Stimulated activated CD4-positive, alpha-beta T cell treated with anti-CD3 and anti-CD28 coated beads, Interleukin-4, amount 100 ng/mL, for 24 hours (primary cell): ENCODE measurements at regions not wholly inside any gene's neighbourhood (a gene's known extent, or its start where the extent isn't known, plus 50 kb on each side); places are given as distances from the start of the nearest gene placed in this dataset.

Experiments
- DNase-seq: peaks from one replicate; pipeline ENCODE4 v3.0.0-alpha.2; 2020

- no peak for DNase-seq
Observed at GRCh38 chr5:2324788-2325187, 426.7 kb downstream of the IRX2 start.

- DNase-seq = no peak
Observed at GRCh38 chr5:2320611-2321010, 430.9 kb downstream of the IRX2 start.

GRCh38 chr5:2317540-2317939, 433.9 kb downstream of the IRX2 start:
- no peak for DNase-seq

GRCh38 chr5:2311851-2312250, 429.1 kb upstream of the IRX4 start:
- no peak for DNase-seq

GRCh38 chr5:2310946-2311345, 428.2 kb upstream of the IRX4 start:
- no peak for DNase-seq

GRCh38 chr5:2307631-2308030, 424.9 kb upstream of the IRX4 start:
- DNase-seq = no peak

- DNase-seq = no peak
Observed at GRCh38 chr5:2306711-2307110, 424.0 kb upstream of the IRX4 start.

- no peak for DNase-seq
Observed at GRCh38 chr5:2303431-2304100, 420.8 kb upstream of the IRX4 start.

GRCh38 chr5:2302169-2302568, 419.4 kb upstream of the IRX4 start:
- DNase-seq = no peak

GRCh38 chr5:2300861-2301574, 418.3 kb upstream of the IRX4 start:
- DNase-seq = no peak

- DNase-seq = no peak
Observed at GRCh38 chr5:2300421-2300820, 417.7 kb upstream of the IRX4 start.

- DNase-seq = no peak
Observed at GRCh38 chr5:2299388-2300220, 416.9 kb upstream of the IRX4 start.

GRCh38 chr5:2298781-2299180, 416.1 kb upstream of the IRX4 start:
- no peak for DNase-seq

- DNase-seq = no peak
Observed at GRCh38 chr5:2297991-2298390, 415.3 kb upstream of the IRX4 start.

- DNase-seq = no peak
Observed at GRCh38 chr5:2295476-2295875, 412.8 kb upstream of the IRX4 start.

GRCh38 chr5:2293906-2294305, 411.2 kb upstream of the IRX4 start:
- DNase-seq = no peak

GRCh38 chr5:2291146-2291840, 408.6 kb upstream of the IRX4 start:
- DNase-seq = no peak

- no peak for DNase-seq
Observed at GRCh38 chr5:2289380-2289779, 406.7 kb upstream of the IRX4 start.

- DNase-seq = no peak
Observed at GRCh38 chr5:2288968-2289367, 406.2 kb upstream of the IRX4 start.

- DNase-seq = no peak
Observed at GRCh38 chr5:2288466-2288865, 405.7 kb upstream of the IRX4 start.

GRCh38 chr5:2286250-2286649, 403.5 kb upstream of the IRX4 start:
- no peak for DNase-seq

- DNase-seq = no peak
Observed at GRCh38 chr5:2284678-2285077, 402.0 kb upstream of the IRX4 start.

- DNase-seq = no peak
Observed at GRCh38 chr5:2283481-2284045, 400.8 kb upstream of the IRX4 start.
